T-cell (primary cell): ENCODE measurements at regions not wholly inside any gene's neighbourhood (a gene's known extent, or its start where the extent isn't known, plus 50 kb on each side); places are given as distances from the start of the nearest gene placed in this dataset.
A peak's percentile ranks its signal among the peaks of the same experiment; 100 is the strongest.
"Not testable (repeated sequence)": the region's sequence is repeated elsewhere in the genome, so short reads cannot be mapped to it uniquely, and the experiment has no call there.

ENCODE experiments used
- ATAC-seq, 4 experiments: fragments of 200-7000 bp in 3 of 4; fragments of 150-1000 bp in 1 of 4; cut with Tn5 transposase; replicated peaks in 1 of 4; 1 replicate in 3 of 4; 2 replicates in 1 of 4; pipeline ENCODE4 v1.10.0; 2021; ENCODE audit warnings: moderate library complexity in 3 of 4, mild to moderate bottlenecking in 2 of 4, moderate number of reproducible peaks in 1 of 4
- CTCF ChIA-PET, 2 donors: fragments of 300-600 bp; sonication (Branson Sonifier 250); formaldehyde crosslinking; loops; one replicate each; lab custom pipeline; 2022; ENCODE audit warnings: antibody characterized with exemption in 2 of 2; lab: Charles Lee
- POLR2A ChIA-PET, 2 donors: fragments of 300-600 bp; sonication (Branson Sonifier 250); formaldehyde crosslinking; loops; one replicate each; lab custom pipeline; 2022; ENCODE audit warnings: antibody characterized with exemption in 2 of 2; lab: Charles Lee
- DNase-seq, 35 experiments: peaks; one replicate each; pipeline versions ENCODE4 v3.0.0 to v3.0.0-alpha.2; 2013 to 2023
- H3K27ac ChIP-seq: one replicate; pipeline ENCODE4 v1.5.1; 2013; ENCODE audit warnings: low read length
- H3K27me3 ChIP-seq, 2 experiments: replicated peaks in 1 of 2; 1 replicate in 1 of 2; 2 replicates in 1 of 2; pipeline versions ENCODE4 v1.6.1 to v1.7.0; 2013; ENCODE audit warnings: low read length in 1 of 2, mixed read lengths in 1 of 2; ENCODE audit not compliant: control insufficient read depth in 2 of 2, insufficient read depth in 2 of 2; ENCODE audit errors: extremely low read depth in 1 of 2
- H3K36me3 ChIP-seq, 2 donors: 1 replicate in 1 of 2; 2 replicates in 1 of 2; pipeline versions ENCODE4 v1.6.1 to v1.7.0; 2013; ENCODE audit warnings: low read length in 1 of 2; ENCODE audit not compliant: control insufficient read depth in 2 of 2, insufficient read depth in 1 of 2; ENCODE audit errors: extremely low read depth in 1 of 2
- H3K4me1 ChIP-seq, 2 experiments: 1 replicate in 1 of 2; 2 replicates in 1 of 2; pipeline versions ENCODE4 v1.6.1 to v1.7.0; 2013; ENCODE audit warnings: low read length in 2 of 2, mixed read lengths in 1 of 2; ENCODE audit not compliant: insufficient read depth in 2 of 2, control insufficient read depth in 1 of 2; ENCODE audit errors: extremely low read depth in 1 of 2
- H3K4me3 ChIP-seq, 2 donors: 1 replicate in 1 of 2; 2 replicates in 1 of 2; pipeline versions ENCODE4 v1.5.1 to v1.7.0; 2013; ENCODE audit warnings: mild to moderate bottlenecking in 2 of 2, low read length in 1 of 2, moderate library complexity in 1 of 2; ENCODE audit not compliant: control insufficient read depth in 1 of 2; ENCODE audit errors: extremely low read depth in 1 of 2
- H3K9me3 ChIP-seq: 2 replicates; pipeline ENCODE4 v1.7.0; 2013
- H3K27ac Mint-ChIP-seq, 2 donors: one replicate each; pipeline ENCODE4 v1.8.0; 2020 to 2021; ENCODE audit warnings: mild to moderate bottlenecking in 2 of 2, mixed read lengths in 2 of 2
- H3K27me3 Mint-ChIP-seq, 2 donors: one replicate each; pipeline ENCODE4 v1.8.0; 2021 to 2022; ENCODE audit warnings: mixed read lengths in 2 of 2
- H3K36me3 Mint-ChIP-seq: one replicate; pipeline ENCODE4 v1.8.0; 2021; ENCODE audit warnings: mixed read lengths
- H3K4me1 Mint-ChIP-seq, 3 donors: one replicate each; pipeline ENCODE4 v1.8.0; 2020 to 2022; ENCODE audit warnings: mixed read lengths in 3 of 3, mild to moderate bottlenecking in 1 of 3
- H3K4me3 Mint-ChIP-seq, 3 donors: one replicate each; pipeline ENCODE4 v1.8.0; 2020 to 2022; ENCODE audit warnings: mild to moderate bottlenecking in 3 of 3, mixed read lengths in 3 of 3, moderate library complexity in 3 of 3
- H3K9me3 Mint-ChIP-seq, 3 donors: one replicate each; pipeline ENCODE4 v1.8.0; 2020 to 2022; ENCODE audit warnings: mixed read lengths in 3 of 3
- WGBS: methylation state at CpG from one replicate; pipeline ENCODE4 v1.1.5; 2013; ENCODE audit warnings: missing lambda C conversion rate; ENCODE audit not compliant: insufficient coverage; 5-methylcytosine and 5-hydroxymethylcytosine counted together

DNA sequence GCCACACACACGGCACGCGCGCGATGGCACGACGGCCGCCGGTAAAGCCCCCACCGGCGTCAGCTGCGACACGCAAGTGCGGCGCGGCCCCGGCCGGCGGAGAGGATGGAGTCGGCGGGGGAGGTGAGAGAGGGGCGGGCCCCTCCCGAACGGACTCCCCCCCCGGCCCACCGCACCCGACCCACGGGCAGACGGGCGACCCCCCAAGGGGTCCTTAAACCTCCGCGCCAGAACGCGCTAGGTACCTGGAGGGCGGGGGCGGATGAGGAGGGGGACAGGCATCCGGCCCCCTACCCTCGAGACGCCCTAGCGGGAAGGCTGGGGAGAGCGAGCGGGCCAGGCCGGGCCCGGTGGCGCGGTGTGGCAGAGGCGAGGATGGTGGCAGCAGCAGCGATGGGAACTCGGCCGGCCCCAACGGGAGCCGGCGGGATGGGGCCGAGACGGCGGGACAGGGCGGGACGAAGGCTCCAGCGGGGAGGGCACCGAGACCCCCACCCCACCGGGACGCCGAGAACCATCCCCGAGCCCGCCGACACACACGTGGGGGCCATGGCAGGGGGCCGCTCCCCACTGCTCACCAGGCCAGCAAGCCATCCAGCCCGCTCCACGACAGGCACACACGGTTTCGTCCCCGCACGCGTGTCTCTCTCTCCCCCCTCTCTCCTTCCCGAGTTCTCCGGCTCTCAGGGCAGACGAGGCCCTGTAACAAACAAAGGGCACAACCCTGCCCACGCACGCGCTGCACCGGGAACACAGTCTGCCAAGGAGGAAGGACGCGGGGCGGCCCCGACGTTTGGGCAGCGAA is 1515.4 kb upstream of the DEFB115 start:
- POLR2A ChIA-PET: no interaction called here
- CTCF ChIA-PET: no interaction called here
- ATAC-seq (no peak), DNase-seq (peak in 1 of 35 experiments; percentile 3)
- Histone ChIP-seq H3K27ac (no peak overlapping the region), H3K36me3 (no peaks in the 10 kb centered on the region), H3K4me1 (no peaks in the 10 kb centered on the region), H3K4me3 (no peak overlapping the region), H3K27me3 (peaks cover 0 to 3% of the 10 kb centered on the region in 2 experiments), H3K9me3 (no peaks in the 10 kb centered on the region)
- peaks cover 9 to 18% (median 18%) of the 10 kb centered on the region in 3 donors for H3K9me3 Mint-ChIP-seq
- H3K4me1 Mint-ChIP-seq: no peaks in the 10 kb centered on the region
- no peak overlapping the region for H3K27ac Mint-ChIP-seq
- H3K27me3 Mint-ChIP-seq: no peaks in the 10 kb centered on the region
- H3K4me3 Mint-ChIP-seq: no peak overlapping the region
- WGBS: 74% methylated on average over 72 of the region's 88 CpGs
- no peaks in the 10 kb centered on the region for H3K36me3 Mint-ChIP-seq

DNA sequence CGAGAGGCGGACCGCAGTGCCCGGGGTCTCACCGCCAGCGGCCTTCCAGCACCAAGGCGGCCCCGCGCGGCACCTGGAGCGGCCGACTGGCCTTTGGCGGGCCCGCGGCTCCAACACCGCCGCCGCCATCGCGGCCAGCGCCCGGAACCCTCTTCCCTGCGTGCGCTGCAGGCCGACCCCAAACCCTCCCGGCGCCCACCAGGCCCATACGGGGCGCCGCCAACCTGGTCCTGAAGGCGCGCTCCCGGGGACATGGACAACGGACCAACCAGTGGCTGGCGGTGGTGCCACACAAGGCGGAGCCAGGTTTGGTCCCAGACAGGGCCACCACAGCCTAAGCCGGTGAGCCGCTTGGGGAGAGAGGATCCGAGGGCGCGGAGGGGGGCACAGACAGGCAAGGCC is 1514.8 kb upstream of the DEFB115 start:
- Histone ChIP-seq H3K27ac (no peak overlapping the region), H3K27me3 (peaks cover 0 to 3% of the 10 kb centered on the region in 2 experiments), H3K4me3 (no peak overlapping the region), H3K36me3 (no peaks in the 10 kb centered on the region), H3K4me1 (no peaks in the 10 kb centered on the region), H3K9me3 (no peaks in the 10 kb centered on the region)
- DNase-seq (no peak), ATAC-seq (no peak)
- 73% methylated on average over 41 of the region's 41 CpGs for WGBS
- Mint-ChIP-seq H3K9me3 (peaks cover 6 to 15% (median 14%) of the 10 kb centered on the region in 3 donors), H3K36me3 (no peaks in the 10 kb centered on the region), H3K4me3 (no peak overlapping the region), H3K4me1 (no peaks in the 10 kb centered on the region), H3K27ac (no peak overlapping the region), H3K27me3 (no peaks in the 10 kb centered on the region)
- POLR2A ChIA-PET: no interaction called here
- CTCF ChIA-PET: no interaction called here

DNA sequence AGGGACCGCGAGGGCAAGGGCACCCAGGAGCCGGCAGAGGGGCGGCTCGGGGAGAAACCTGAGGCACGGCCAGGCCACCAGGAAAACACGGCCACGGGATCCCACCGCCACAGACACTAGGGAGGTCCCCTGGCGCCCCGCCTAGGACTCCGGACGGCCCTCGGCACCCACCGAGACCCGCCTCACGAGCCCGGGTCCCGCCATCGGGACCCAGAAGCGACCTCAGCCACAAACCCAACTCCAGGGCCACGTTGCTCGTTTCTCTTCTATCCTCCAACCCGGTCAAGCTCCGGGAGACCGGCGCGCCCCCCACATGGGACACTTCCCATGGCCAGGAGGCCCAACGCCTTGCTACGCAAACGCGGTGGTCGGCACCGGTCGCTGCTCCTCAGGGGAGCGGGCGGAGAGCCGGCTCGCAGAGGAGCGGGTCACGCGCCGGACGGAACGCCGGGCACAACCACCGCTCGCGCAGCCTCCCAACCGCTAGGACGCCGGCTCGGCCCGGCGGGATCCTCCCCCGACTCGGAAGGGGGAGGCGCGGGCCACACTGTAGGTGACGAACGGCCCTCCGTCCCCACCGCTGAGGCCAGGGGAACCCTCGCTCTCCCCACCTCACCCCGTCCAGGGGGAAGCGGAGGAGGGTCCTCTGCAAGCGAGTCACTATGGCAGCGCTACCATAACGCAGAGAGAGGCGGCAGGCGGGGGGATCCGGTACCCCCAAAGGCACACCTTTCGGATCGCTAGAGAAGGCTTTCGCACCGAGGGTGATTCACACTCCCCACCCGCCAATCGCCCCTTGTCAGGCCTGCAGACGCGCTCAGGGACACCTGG is 1514.1 kb upstream of the DEFB115 start:
- peaks cover 0 to 3% of the 10 kb centered on the region in 2 experiments for H3K27me3 ChIP-seq
- Mint-ChIP-seq H3K27me3 (no peaks in the 10 kb centered on the region), H3K9me3 (peaks cover 0 to 9% (median 8%) of the 10 kb centered on the region in 3 donors), H3K36me3 (no peaks in the 10 kb centered on the region), H3K4me1 (no peaks in the 10 kb centered on the region), H3K4me3 (no peak overlapping the region), H3K27ac (no peak overlapping the region)
- POLR2A ChIA-PET: no interaction called here
- H3K4me3 ChIP-seq: no peak overlapping the region
- DNase-seq (no peak), ATAC-seq (no peak)
- H3K36me3 ChIP-seq: no peaks in the 10 kb centered on the region
- 69% methylated on average over 68 of the region's 80 CpGs for WGBS
- CTCF ChIA-PET: no interaction called here
- no peaks in the 10 kb centered on the region for H3K4me1 ChIP-seq
- H3K9me3 ChIP-seq: no peaks in the 10 kb centered on the region
- no peak overlapping the region for H3K27ac ChIP-seq

DNA sequence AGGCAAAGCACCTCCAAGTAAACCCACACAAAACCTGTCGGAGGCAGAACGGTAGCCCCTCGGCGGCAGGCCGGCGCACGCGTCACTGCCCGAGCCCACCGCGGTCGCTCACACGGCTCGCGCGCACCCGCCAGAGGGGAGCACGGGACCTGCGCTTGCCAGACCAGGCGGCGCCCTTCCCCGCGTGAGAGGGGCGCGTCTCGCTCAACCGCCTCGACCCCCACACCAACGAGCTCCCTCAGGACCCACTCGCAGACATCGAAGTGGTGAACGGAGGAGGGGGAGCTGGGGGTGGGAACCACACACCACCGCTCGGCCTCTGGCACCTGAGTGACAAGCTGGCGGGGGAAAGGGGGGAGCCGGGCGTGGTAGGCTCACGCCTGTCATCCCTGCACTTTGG is 1513.4 kb upstream of the DEFB115 start:
- Mint-ChIP-seq H3K9me3 (peaks cover 1 to 8% (median 4%) of the 10 kb centered on the region in 3 donors), H3K27ac (no peak overlapping the region), H3K36me3 (no peaks in the 10 kb centered on the region), H3K27me3 (no peaks in the 10 kb centered on the region), H3K4me1 (no peaks in the 10 kb centered on the region), H3K4me3 (no peak overlapping the region)
- CTCF ChIA-PET: no interaction called here
- POLR2A ChIA-PET: no interaction called here
- ATAC-seq (no peak), DNase-seq (no peak)
- Histone ChIP-seq H3K36me3 (no peaks in the 10 kb centered on the region), H3K27ac (no peak overlapping the region), H3K4me1 (no peaks in the 10 kb centered on the region), H3K27me3 (peaks cover 0 to 3% of the 10 kb centered on the region in 2 experiments), H3K9me3 (no peaks in the 10 kb centered on the region), H3K4me3 (no peak overlapping the region)
- 72% methylated on average over 27 of the region's 38 CpGs for WGBS

DNA sequence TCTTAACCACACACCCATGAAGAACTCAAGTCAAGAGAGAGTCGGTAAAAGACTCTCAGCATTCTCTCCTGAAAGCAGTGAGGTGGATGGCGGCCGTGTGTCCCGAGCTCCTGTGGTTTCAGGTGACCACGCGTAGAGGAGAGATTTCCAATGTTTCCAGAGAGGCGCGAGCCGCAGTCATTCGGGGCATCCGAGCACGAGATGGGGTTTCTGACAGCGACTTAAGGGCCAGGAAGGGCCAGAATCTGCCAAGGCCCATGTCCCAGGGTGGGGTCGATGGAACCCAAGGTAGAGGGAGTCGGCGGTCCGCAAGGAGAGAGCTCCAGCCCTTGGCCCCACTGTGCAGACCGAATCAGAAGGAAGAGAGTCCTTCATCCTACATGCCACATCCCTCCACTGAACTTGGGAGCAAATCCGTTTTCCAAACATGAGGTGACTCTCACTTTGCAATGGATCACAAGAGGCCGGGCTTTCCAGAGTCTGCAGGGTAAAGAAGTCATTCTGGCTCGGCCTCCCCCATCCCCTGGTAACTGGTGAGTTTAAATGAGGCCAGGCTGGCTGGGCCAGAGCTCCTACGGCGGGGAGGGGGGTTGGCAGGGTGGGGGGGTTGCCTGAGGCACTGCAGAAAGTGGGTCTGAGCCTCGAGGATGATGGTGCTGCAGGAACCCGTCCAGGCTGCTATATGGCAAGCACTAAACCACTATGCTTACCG is 1511.8 kb upstream of the DEFB115 start:
- CTCF ChIA-PET: not testable (repeated sequence)
- WGBS: 70% methylated on average over 8 of the region's 26 CpGs

DNA sequence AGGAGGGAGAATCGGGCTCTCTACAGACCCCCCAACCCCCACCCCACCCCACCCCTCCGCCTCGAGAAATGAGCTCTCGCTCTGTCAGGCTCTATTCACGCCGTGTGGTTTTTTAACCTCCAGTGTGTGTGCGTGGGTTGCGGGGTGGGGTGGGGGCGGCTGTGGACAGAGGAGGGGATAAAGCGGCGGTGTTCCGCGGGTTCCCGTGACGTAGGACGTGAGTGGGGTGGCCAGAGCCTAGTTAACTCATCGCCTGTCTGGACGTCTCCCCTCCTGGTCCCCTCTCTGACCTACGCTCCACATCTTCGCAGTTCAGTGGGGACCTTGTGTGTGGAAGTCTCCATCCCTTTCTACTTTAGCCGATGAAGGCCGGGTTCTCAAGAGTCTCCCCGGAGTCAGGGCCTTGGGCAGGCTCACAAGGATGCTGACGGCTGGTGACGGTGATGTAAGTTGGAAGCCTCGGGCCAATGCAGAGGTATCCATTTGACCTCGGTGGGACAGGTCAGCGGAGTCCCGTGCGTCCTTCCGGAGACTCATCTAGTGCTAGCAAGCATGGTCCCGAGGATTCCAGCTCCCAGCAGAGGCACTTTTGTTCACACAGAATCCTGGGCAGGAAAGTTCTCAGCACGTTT is 1507.1 kb upstream of the DEFB115 start:
- Mint-ChIP-seq H3K27ac (no peak overlapping the region), H3K27me3 (peaks cover 0 to 5% of the 10 kb centered on the region in 2 donors), H3K9me3 (peaks cover 18 to 38% (median 33%) of the 10 kb centered on the region in 3 donors), H3K36me3 (no peaks in the 10 kb centered on the region), H3K4me1 (peaks cover 0 to 12% (median 0%) of the 10 kb centered on the region in 3 donors), H3K4me3 (no peak overlapping the region)
- 89% methylated on average over 12 of the region's 33 CpGs for WGBS
- no peaks in the 10 kb centered on the region for H3K36me3 ChIP-seq
- no peaks in the 10 kb centered on the region for H3K9me3 ChIP-seq
- H3K4me3 ChIP-seq: no peak overlapping the region
- H3K27ac ChIP-seq: no peak overlapping the region
- no peaks in the 10 kb centered on the region for H3K4me1 ChIP-seq
- ATAC-seq (no peak), DNase-seq (no peak)
- POLR2A ChIA-PET: no interaction called here
- H3K27me3 ChIP-seq: peaks cover 0 to 2% of the 10 kb centered on the region in 2 experiments
- CTCF ChIA-PET: no interaction called here

More for the DNA sequence above, 1511.8 kb upstream of the DEFB115 start:
- H3K9me3 Mint-ChIP-seq, ATAC-seq, H3K27ac ChIP-seq, H3K36me3 Mint-ChIP-seq, H3K4me3 ChIP-seq, H3K27me3 Mint-ChIP-seq, H3K9me3 ChIP-seq, H3K4me1 Mint-ChIP-seq, DNase-seq, POLR2A ChIA-PET, H3K4me1 ChIP-seq, H3K36me3 ChIP-seq, H3K4me3 Mint-ChIP-seq, H3K27me3 ChIP-seq, H3K27ac Mint-ChIP-seq: not testable (repeated sequence)
